Left kidney (tissue), 1 donor: ENCODE measurements at regions not wholly inside any gene's neighbourhood (a gene's known extent, or its start where the extent isn't known, plus 50 kb on each side); places are given as distances from the start of the nearest gene placed in this dataset.

ENCODE experiments used
- DNase-seq: peaks from one replicate; pipeline ENCODE4 v3.0.0-alpha.2; 2013

DNA sequence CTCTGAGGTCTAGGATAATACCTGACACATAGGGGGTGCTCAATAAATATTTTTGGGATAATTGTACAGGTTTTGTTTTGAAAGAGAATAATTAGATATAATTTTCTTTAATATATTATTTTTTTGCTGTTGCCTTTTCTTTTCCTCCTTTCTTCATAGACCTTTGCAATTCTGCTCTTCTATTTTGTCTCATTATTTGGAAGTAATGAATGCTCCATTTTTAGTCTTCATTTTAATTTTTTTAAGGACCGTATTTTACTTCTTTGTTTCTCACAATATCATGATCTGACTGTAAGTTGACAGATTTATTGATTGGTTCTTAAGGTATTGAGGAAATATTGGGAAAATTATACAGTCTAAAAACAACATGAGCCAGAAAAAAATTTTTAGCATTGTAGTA, 150.5 kb upstream of the TMC3 start:
- DNase-seq, result no peak

DNA sequence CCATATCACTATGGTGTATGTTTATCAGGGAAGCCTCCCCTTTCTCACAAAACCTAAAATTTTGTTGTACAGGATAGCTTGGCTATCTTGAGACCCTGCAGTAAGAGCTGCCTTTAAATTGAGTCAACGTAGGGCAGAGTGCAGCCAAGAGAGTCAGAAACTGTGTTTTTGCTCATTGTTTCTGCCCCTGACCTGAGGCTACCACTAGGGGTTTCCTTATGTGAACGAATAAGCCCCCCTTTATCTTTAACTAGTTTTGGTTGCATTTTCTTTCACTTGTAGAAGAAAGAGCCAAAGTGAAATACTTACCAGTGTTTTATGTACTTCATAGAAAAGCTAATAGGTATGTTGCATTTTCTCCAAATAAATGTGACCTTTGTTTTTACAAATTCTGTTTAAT, 149.9 kb upstream of the TMC3 start:
- no peak for DNase-seq

DNA sequence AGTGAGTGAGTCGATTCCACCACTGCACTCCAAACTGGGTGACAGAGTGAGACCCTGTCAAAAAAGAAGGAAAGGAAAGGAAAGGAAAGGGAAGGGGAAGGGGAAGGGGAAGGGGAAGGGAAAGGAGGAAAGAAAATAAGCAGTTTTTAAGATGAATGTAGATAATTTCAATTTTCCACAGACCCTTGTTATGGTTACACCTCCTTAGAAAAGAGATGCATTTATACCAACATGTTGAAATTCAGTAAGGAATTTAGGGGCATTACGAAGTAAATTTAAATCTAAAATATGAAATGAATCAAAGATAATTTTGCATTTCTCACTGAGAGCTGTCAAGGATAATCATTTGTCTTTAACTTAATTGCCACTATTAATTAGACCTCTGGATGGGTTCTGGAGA, 146.5 kb upstream of the TMC3 start:
- DNase-seq, result no peak

DNA sequence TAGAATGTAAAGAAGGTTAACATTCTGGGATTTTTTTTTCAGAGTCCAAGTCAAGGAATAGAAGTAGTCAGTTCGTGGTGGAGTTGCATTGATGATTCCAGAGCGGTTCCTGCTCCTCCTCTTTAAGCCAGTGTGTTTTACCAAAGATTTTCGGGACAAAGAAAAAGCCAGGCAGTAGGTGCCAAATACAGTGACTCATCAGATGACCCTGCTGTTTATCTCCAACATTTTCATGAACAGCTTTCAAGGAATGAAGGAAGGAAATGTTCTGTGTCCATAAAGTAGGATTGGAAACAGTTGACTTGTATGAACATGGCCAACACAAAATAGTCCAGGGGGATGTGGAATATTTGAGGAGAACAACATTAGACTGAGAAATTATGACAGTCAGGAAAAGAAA, 142.4 kb upstream of the TMC3 start:
- DNase-seq, result no peak

DNA sequence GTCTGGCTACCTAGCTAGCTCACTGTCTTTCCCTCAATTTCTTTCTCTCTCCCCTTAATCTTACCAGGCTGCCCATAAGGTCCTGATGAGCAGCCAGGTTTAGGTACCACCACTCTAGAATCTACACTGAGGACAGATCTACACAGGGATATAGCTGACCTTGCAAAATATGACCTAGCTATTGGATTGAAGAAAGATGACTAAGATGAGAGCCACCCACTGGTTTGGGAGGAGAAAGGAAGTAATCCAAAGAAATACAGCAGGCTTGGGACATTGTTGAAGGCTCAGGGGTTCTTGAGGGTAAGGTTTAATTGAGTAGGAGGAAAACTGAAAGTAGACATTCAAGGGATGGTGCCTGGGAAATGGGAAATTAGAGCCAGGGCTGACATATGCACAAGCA, 142.0 kb upstream of the TMC3 start:
- no peak for DNase-seq

DNA sequence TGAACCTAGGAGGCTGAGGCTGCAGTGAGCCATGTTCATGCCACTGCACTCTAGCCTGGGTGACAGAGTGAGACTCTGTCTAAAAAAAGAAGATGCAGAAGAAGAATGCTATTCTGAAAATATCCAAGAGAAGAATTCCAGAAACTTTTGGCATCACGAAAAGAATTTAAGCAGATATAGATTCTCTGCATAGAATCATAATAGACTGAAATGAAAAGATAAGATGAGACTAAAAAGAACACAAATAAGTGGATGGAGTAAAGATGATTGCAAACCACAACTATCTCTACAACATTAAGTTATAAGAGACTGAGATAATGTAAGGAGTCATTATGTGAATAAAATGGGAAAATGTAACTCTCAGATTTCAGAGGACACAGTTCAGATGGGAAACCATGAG, 140.7 kb upstream of the TMC3 start:
- no peak for DNase-seq

DNA sequence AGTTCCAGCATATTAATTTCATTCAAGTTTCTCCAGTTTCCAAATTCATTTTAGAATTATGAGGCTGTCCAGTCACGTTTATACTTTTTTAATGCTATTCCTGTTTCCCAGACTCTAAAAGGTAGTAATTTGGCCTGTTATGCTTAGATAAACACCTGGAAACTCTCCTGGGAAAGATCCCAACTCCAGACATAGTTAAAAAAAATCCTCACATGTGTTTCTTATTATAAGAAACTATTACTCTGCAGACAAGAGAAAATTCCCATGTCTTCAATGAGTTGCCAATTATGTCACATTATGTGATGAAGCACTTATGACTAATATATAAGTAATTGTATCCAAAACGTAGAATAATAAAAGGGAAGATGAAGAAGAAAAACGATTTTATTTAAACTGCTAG, 137.1 kb upstream of the TMC3 start:
- no peak for DNase-seq

DNA sequence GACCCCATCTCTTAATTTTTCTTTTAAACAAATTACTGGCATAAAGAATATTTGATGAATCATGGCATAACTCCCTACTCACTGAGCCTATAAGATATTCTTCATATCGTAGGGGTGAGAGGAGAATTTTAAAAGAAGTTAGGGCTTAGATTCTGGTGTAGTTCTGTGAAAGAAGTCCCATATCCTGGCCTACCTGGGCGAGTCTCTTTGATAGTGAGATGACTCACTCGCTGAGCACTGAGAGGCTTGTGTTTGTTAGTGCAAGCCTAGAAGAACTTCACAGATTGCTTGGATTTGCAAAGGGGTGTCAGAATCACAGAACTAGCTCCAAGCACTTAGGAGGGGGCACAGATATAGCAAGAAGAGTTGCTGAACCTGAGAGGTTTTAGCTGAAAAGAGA, 133.8 kb upstream of the TMC3 start:
- no peak for DNase-seq

DNA sequence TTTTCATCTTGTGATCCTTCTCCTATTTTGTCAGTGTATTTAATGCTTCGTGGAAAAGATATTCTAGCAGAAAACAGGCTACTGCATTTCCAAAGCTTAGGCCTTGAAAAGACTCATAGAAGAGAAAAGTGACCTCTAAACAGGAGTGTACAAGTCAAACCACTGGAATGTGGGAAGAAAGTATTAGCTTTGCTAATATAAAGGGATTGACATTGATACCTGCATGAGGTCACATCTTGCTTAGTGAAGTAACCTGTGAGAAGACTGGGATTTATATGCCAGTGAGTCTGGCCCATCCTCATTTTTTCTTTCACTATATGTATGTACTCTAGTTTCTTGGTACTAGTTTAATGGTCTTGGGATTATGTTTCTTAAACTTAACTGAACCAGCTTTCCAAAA, 132.9 kb upstream of the TMC3 start:
- DNase-seq, result no peak

DNA sequence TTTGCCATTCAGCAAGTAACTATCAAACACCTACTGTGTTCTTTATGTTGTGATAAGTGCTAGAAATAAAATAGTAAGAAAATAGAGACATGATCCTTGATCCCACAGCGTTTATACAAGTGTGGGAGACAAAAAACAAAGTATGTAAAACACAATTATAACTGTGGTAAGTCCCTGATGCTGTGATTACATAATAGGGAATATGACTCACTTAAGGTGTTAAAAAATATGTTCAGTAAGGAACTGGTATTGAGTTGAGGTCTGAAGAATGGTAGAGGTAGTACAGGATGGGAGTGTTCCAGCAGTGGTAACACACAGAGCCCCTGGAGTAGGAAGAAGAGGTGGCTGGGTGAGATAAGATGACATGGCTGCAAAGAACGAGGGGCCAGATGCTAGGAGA, 132.1 kb upstream of the TMC3 start:
- no peak for DNase-seq

DNA sequence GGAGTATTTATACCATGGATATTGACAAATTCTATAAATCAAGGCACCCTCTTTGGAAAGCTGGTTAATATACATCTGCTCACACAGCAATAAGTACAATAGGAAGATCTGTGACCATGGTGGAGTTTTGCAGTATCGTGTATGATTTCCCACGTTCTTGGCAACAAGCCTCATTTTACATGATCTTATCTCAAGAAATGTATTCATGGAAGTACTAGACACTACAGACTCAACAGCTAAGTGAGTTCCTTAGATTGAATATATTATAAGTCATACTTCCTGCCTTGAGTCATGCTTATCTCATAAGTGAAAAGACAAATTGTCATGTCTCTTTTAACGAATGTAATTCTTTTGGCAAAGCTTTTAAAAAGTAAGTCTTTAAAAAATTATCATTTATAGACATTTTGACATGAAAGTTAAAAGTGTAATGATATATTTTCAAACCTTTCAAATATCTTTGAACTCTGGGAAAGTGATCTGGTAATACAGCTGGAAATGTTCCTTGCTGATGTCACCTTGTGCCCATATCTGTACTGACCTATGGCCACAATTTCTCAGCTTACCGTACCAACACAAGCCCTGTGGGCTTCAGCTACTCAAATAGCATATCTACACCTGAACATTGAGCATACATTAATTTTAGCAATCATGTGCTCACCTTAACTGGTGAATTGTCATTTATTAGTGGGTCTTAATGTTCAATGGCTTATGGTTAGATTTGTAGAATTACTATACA, 130.3 kb upstream of the TMC3 start:
- DNase-seq, result no peak

DNA sequence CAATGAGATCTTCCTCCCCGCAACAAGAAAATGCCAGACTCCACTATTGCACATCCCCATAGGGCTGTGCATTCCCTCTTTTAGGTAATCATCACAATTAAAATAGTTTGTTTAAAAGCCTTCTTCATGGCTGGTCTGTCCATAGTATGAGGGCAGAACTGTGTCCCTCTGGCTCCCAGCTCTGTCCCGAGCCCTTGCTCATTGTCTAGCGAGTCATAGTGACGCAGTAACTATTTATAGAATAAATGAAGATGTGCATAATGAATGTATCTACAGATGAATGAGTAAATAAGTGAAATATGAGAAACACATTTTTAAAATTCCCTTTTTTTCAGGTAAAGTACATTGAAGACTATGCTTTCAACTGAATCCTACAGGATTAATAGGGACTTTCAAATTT, 128.4 kb upstream of the TMC3 start:
- DNase-seq, result no peak

DNA sequence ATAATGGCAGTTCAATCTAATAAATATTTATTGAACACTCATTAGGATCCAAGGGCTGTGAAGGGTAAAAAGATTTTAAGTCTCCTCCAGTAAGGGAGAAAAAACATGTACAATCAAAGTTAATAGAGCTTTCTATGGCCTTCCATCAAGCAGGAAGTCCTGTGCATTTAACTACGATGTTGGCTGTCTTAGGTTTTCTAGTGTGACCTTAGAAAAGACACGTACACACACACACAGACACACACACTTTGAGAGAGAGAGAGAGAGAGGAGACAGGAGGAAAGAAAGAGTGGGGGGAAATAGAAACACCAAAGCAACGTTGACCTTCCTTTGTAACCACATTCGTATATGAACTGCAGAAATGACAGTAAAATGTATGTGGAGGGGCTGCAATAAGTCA, 126.1 kb upstream of the TMC3 start:
- no peak for DNase-seq

DNA sequence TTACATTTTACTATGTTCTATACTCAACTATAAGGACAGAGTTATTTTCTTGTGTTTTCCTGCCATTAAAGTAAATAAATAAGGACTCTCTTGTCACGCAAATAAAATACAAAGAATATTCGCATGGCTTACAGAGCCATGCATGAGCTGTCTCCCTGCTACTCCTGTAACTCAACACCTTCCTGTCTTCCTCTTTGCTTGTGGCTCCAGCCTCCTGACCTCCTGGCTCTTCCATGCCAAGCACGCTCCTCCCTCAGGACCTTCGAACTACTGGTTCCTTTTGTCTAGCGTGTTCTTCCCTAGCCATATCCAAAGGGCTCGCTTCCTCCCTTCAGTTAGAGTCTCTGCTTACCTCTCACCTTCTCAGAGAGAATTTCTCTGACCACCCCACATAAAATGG, 124.3 kb upstream of the TMC3 start:
- no peak for DNase-seq

DNA sequence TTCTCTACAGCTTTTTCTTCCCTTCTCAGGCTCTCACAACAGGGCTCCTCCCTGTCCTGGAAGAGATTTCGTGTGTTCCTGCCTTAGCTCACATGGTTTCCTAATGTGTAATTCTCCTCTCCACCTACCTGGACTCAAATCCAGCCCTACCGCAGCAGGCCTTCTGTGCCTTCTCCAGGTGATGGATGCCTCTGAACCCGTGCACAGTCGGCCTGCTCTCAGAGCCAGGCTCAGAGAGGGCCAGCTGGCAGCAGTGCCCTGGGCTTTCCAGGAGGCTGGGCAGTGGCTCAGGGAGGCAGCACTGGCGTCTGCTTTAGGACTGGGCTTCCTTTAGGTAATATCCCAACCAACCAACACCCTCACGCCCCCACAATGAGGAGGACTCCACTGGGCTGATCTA, 123.2 kb upstream of the TMC3 start:
- DNase-seq, result no peak

DNA sequence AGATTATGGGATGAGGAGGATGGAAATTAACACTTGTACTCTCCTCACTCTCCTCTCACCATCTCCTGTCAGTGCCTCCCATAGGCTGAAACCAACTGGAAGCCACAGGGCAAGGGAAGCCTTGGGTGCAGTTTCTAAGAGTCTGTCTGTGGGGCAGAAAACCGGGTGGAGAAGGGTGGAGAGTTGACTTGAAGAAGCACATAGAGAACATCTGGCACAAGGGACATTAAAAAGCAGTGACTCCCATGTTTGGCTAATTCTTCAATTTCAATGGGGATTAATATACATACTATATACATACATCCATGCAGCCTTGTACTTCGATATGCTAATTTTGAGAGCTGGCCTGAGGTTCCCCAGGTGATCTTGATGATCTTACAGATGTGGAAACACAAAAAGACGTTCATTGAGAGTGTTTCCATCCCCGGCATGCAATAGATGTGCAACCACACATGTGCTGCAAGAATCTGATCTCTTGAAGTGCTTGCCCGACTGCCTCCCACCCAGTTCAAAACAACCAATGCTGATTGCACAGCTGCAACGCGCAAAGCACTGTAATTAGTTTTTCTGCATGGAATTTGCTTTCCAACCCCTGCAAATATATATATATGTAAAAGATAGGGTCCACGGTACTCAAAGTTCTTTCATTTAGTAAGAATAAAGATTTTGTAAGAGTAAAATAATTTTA, 121.9 kb upstream of the TMC3 start:
- DNase-seq, result no peak

DNA sequence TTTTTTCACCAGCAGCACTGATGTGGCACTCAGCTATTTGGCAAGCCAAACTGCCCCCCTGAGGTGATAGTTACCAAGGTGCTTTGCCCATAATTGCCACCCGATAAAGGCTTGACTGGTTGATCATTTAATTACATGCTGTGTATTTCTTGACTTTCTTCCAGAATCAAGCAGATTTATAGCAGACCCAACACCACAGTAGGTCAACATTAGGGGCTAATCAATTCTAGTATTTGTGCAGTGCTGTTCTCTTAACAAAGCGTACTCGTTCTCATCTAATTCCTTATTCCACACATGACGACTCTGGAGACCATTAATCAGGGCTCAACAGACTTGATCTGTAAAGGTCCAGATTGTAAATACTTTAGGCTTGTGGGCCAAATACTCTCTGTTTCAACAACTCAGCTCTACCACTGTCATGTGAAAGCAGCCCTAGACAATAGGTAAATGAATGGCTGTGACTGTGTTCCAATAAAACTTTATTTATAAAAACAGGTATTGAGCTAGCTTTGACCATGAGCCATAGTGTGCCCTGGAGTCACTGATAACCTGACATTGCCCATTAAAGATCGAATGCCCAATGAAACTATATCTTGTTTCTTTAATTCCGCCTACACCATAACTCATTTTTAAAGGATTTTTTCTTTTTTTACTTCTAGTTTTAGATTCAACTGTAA, 119.1 kb upstream of the TMC3 start:
- no peak for DNase-seq

DNA sequence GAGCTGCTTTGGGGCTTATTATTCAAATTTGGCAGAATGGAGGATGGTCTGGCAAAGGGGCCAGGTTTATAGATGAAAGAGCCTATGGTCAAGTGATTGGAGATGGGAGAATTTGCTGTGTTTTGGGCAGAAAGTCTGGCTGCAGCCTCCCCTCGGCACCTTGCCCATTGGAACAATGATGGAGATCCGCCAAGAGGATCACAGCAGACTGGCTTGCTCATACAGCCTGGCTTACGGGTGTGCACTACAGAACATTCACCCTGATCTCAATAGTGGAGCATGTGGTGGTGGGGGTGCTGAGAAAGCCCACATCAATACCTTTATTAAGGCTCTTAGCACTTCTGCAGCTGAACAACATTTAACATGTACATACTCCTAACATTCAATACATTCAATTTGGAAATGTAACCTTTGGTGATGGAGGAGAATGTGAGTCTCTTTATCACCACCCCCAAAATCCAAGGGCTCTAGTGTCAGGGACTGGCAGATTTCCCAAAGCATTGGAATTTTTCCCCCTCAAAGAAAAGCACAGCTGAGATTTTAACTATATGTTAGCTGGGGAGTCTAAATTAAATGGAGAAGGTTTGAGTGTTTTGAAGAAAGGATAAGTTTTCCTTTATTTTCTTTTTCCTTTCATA, 118.4 kb upstream of the TMC3 start:
- no peak for DNase-seq

DNA sequence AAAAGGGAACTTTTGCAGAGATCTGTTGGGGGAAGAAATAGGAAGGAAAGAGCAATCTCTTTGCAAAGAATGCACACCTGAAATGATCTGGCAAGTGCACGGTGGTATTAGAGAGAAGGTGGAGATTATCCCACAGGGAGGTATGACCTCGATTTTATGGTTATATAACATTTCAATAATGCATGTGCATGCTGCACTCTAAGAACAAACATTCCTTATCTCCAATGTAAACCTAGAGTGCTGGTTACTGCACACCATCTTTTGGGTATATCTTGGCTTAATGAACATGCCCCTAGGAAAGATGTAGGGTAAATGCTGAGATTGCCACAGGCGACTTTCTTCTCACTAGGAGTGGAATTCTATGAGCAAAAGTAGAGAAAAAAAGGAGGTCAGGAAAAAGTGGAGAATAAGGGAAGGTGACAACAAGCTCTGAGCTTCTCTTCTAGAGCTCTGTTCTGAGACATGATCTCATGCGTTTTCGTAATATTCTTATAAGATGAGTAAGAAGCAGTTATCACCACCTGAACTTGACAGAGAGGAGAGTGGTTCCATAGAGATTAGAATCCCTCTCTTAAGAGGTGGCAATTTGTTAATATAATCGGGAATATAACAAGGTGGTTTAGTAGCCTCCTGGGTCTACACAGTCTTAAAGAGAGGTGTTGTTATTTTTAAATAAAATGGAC, 117.5 kb upstream of the TMC3 start:
- DNase-seq, result no peak

DNA sequence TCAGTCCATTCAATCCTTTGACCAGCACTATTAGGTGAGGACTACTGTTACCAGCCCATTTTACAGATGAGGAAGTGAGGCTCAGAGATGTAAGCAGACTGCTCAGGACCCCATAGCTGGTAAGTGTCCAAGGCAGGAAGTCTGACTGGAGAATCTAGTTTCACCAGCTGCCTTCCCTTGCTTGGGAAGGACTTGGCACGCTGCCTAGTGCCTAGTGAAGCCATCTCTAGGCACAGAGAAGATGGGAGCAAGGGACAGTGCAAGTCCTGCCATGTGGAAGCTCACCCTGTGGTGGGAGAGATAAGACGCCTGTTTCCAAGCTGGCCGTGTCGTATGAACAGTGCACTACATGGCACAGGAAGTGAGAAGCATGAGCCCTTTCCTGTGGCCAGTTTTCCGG, 111.8 kb upstream of the TMC3 start:
- no peak for DNase-seq

DNA sequence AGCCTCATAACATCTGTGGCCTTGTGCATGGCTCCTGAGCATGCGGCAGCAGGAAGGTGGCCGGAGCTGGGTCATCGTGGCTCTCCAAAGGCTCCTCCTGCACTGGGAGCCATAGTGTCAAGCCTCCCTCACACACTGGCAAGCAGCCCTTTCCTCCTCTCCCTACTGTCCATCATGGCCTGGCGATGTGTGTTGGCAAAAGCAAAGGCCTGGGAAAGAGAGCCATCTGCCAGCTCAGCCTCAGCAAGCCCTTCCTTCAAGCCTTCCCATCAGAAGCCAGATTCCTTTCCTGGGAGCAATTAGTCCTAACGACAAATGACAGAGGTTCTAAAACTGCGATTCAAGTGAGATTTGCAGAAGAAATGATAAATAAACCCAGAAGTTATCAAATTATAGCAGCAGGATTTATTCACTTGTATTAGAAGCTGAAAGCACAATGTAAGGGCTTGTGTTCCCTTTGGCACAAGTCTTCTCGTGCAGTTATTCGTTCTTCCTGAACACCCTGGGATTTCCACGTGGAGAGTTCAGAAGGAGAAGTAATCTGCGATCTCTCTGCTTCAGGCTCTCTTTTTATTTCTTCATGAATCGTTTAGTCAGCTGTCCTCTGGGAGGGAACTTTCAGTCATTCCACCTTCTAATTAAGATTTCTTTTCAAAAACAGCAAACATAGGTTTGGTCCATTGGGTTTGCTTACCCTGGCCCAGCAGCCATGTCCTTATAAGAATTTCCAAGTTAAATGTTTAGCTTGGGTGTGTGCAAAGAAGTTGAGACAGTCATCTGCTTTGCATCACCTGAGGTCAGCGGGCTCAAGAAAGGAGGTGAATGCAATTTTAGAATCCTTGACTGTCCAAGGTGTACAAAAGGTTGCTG, 110.3 kb upstream of the TMC3 start:
- DNase-seq, result no peak

DNA sequence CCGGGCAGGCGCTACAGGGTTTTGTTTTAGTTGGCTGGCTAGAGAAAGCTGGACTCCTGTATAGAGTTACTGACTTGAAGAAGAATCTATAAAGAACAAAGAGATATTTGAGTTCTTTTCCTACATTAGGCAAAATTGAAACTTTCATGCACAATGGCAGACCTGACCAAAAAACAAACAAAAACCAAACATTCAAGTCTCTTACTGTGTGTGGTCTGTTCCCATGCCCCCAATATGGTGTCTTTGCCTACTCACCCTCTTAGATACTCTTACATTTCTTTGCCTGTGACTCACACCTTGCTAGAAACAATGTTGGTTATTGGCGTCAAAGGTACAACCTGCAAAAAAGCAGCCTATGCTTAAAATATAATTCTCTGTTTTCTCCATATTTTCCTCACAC, 109.5 kb upstream of the TMC3 start:
- DNase-seq, result no peak
